H1 (cell line): ENCODE measurements at regions not wholly inside any gene's neighbourhood (a gene's known extent, or its start where the extent isn't known, plus 50 kb on each side); places are given as distances from the start of the nearest gene placed in this dataset.

Source experiments
- CREB1 ChIP-seq: IDR thresholded peaks from 2 replicates; pipeline ENCODE4 v1.6.1; 2012; ENCODE audit warnings: inconsistent platforms
- JUND ChIP-seq: IDR thresholded peaks from 2 replicates; pipeline ENCODE4 v1.6.1; 2011; ENCODE audit warnings: mild to moderate bottlenecking, improper control_type of control experiment, low read length
- NRF1 ChIP-seq: IDR thresholded peaks from 2 replicates; pipeline ENCODE4 v1.6.1; 2011; ENCODE audit warnings: mild to moderate bottlenecking, low read depth, low read length, improper control_type of control experiment
- POLR2A ChIP-seq, 2 experiments: IDR thresholded peaks; 1 replicate in 1 of 2; 2 replicates in 1 of 2; pipeline ENCODE4 v1.6.1; 2011; ENCODE audit warnings: low read depth in 2 of 2, low read length in 2 of 2, mild to moderate bottlenecking in 2 of 2; ENCODE audit errors: control extremely low read depth in 1 of 2
- RBBP5 ChIP-seq: IDR thresholded peaks from 2 replicates; pipeline ENCODE4 v1.7.1; 2012; ENCODE audit warnings: low read depth, mild to moderate bottlenecking, inconsistent platforms, low read length, moderate library complexity, borderline replicate concordance
- SRF ChIP-seq: IDR thresholded peaks from 2 replicates; pipeline ENCODE4 v1.6.1; 2011; ENCODE audit warnings: mild to moderate bottlenecking, low read depth, low read length, moderate library complexity
- TF ChIP-seq, protein P1 (sequence below): IDR thresholded peaks from 2 replicates; pipeline ENCODE4 v1.6.1; 2011; ENCODE audit warnings: low read length, improper control_type of control experiment
- TF ChIP-seq, protein P2 (sequence below), 3 experiments: IDR thresholded peaks; 1 replicate in 2 of 3; 2 replicates in 1 of 3; pipeline versions ENCODE4 v1.5.1 to v1.6.1; 2011; ENCODE audit warnings: low read length in 3 of 3, mild to moderate bottlenecking in 3 of 3, inconsistent platforms in 2 of 3, low read depth in 1 of 3, moderate library complexity in 1 of 3; ENCODE audit not compliant: insufficient read depth in 1 of 3; ENCODE audit errors: control extremely low read depth in 1 of 3

DNA sequence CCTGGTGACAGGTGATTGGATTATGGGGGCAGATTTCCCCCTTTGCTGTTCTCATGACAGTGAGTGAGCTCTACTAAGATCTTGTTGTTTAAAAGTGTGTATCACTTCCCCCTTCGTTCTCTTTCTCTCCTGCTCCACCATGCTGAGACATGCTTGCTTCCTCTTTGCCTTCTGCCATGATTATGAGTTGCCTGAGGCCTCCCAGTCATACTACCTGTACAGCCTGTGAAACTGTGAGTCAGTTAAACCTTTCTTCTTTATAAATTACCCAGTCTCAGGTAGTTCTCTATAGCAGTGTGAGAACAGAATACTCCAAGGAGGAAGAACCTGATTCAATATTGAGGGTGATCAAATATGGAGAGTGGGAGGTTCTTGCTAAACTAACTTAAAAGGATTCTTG, 724.9 kb downstream of the DOK5 start:
- TF ChIP-seq, protein P1, sequence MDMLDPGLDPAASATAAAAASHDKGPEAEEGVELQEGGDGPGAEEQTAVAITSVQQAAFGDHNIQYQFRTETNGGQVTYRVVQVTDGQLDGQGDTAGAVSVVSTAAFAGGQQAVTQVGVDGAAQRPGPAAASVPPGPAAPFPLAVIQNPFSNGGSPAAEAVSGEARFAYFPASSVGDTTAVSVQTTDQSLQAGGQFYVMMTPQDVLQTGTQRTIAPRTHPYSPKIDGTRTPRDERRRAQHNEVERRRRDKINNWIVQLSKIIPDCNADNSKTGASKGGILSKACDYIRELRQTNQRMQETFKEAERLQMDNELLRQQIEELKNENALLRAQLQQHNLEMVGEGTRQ: no peak
- TF ChIP-seq, protein P2, sequence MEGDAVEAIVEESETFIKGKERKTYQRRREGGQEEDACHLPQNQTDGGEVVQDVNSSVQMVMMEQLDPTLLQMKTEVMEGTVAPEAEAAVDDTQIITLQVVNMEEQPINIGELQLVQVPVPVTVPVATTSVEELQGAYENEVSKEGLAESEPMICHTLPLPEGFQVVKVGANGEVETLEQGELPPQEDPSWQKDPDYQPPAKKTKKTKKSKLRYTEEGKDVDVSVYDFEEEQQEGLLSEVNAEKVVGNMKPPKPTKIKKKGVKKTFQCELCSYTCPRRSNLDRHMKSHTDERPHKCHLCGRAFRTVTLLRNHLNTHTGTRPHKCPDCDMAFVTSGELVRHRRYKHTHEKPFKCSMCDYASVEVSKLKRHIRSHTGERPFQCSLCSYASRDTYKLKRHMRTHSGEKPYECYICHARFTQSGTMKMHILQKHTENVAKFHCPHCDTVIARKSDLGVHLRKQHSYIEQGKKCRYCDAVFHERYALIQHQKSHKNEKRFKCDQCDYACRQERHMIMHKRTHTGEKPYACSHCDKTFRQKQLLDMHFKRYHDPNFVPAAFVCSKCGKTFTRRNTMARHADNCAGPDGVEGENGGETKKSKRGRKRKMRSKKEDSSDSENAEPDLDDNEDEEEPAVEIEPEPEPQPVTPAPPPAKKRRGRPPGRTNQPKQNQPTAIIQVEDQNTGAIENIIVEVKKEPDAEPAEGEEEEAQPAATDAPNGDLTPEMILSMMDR (IDR thresholded peaks at IDR 0.05; ENCODE audit: control extremely low read depth in 1 of 3, insufficient read depth in 1 of 3, low read depth in 1 of 3, low read length in 3 of 3): no peak
- TF ChIP-seq JUND (no peak), RBBP5 (no peak), CREB1 (no peak), POLR2A (IDR thresholded peaks at IDR 0.05; ENCODE audit: control extremely low read depth in 1 of 2, low read depth in 2 of 2, low read length in 2 of 2) (no peak), NRF1 (no peak), SRF (no peak)
